MCF 10A (cell line): ENCODE measurements at regions not wholly inside any gene's neighbourhood (a gene's known extent, or its start where the extent isn't known, plus 50 kb on each side); places are given as distances from the start of the nearest gene placed in this dataset.

Source experiments
- BruUV-seq: library from RNA; stranded (reverse); fragments of 400-500 nt; replicated peaks from 2 replicates; lab custom pipeline; 2021; lab: Mats Ljungman, UMichigan
- CTCF ChIA-PET: fragments of 300-600 bp; sonication (Branson Sonifier 250); formaldehyde crosslinking; extraction: SDS; loops from one replicate; lab custom pipeline; 2021; ENCODE audit warnings: antibody characterized with exemption, inconsistent platforms; lab: Yijun Ruan, JAX
- POLR2A ChIA-PET: fragments of 300-600, 350-650 bp; sonication (Branson Sonifier 250); formaldehyde crosslinking; extraction: SDS; loops from one replicate; lab custom pipeline; 2020; ENCODE audit warnings: antibody characterized with exemption, inconsistent platforms; lab: Yijun Ruan, JAX
- DNase-seq: peaks from one replicate; pipeline ENCODE4 v3.0.0-alpha.2; 2018; ENCODE audit not compliant: unreplicated experiment
- H3K27ac Mint-ChIP-seq: one replicate; pipeline ENCODE4 v1.8.0; 2022; ENCODE audit warnings: mild to moderate bottlenecking, low read depth, mixed read lengths; ENCODE audit not compliant: unreplicated experiment
- H3K27me3 Mint-ChIP-seq: one replicate; pipeline ENCODE4 v1.8.0; 2022; ENCODE audit warnings: mixed read lengths; ENCODE audit not compliant: insufficient read depth, unreplicated experiment
- H3K36me3 Mint-ChIP-seq: one replicate; pipeline ENCODE4 v1.8.0; 2022; ENCODE audit warnings: mild to moderate bottlenecking, moderate library complexity, mixed read lengths; ENCODE audit not compliant: insufficient read depth, unreplicated experiment
- H3K4me1 Mint-ChIP-seq: one replicate; pipeline ENCODE4 v1.8.0; 2022; ENCODE audit warnings: mixed read lengths; ENCODE audit not compliant: insufficient read depth, unreplicated experiment
- H3K4me3 Mint-ChIP-seq: one replicate; pipeline ENCODE4 v1.8.0; 2022; ENCODE audit warnings: mild to moderate bottlenecking, moderate library complexity, mixed read lengths; ENCODE audit not compliant: unreplicated experiment
- H3K9me3 Mint-ChIP-seq: one replicate; pipeline ENCODE4 v1.8.0; 2022; ENCODE audit warnings: mixed read lengths; ENCODE audit not compliant: unreplicated experiment
- intact Hi-C: fragments of 100-400 bp; cut with micrococcal nuclease; formaldehyde crosslinking; loops from 2 replicates; pipeline ENCODE4 v1.14.1; 2022
- TF ChIP-seq, protein P1 (sequence below): fragments of 200-600 bp; IDR thresholded peaks from one replicate; pipeline ENCODE4 v1.8.0; 2022; ENCODE audit warnings: antibody characterized with exemption, mild to moderate bottlenecking; ENCODE audit not compliant: unreplicated experiment

DNA sequence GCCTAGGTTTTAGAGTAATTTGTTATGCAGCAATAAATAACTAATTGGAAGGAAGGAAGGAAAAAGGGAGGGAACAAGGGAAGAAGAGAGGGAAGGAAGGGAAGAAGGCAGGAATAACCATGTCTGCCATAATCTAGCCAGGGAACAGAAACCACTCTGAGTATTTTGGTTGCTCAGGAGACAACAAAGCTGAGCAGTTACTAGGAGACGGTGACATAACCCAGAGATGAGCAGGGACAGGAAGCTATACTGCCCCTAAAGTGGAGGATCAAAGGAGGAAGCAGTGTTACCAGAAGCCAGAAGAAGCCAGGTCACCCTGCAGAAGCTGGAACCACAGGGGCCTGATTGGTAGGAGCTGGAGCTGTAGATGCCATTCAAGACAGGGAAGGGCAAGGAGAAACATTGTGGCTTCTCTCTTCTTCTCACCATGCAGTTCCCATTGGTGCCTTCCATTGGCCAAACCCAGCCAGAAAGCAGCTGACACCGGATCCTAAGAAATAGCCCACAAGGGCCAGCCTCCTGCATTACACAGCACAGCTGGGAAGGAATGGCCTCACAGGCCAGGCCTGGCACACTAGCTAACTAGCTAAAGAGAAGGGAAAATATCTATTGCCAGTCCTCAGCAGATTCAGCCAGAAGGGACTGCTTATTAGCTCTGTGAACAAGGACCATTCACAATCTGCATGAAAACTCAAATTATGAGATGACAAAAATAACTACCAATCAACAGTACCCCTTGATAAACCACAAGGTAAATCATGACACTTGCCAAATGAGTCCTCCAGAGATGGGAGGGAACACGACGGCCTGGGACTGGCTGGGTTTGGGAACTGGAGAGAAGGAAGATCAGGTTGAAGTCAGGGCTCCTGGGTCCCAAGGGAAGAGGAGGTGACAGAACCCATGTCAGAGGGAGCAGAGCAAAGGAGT is 184.5 kb upstream of the NFE2L3 start:
- DNase-seq, result no peak
- H3K4me3 Mint-ChIP-seq, result no peak overlapping the region
- intact Hi-C loops, result no loop called here
- H3K27me3 Mint-ChIP-seq, result peaks cover 9% of the 10 kb centered on the region
- peaks cover 15% of the 10 kb centered on the region for H3K4me1 Mint-ChIP-seq
- no peak overlapping the region for H3K27ac Mint-ChIP-seq
- ChIA-PET CTCF (no interaction called here), POLR2A (no interaction called here)
- BruUV-seq, result no TSS peak
- H3K36me3 Mint-ChIP-seq, result peaks cover 2% of the 10 kb centered on the region
- TF ChIP-seq, protein P1, sequence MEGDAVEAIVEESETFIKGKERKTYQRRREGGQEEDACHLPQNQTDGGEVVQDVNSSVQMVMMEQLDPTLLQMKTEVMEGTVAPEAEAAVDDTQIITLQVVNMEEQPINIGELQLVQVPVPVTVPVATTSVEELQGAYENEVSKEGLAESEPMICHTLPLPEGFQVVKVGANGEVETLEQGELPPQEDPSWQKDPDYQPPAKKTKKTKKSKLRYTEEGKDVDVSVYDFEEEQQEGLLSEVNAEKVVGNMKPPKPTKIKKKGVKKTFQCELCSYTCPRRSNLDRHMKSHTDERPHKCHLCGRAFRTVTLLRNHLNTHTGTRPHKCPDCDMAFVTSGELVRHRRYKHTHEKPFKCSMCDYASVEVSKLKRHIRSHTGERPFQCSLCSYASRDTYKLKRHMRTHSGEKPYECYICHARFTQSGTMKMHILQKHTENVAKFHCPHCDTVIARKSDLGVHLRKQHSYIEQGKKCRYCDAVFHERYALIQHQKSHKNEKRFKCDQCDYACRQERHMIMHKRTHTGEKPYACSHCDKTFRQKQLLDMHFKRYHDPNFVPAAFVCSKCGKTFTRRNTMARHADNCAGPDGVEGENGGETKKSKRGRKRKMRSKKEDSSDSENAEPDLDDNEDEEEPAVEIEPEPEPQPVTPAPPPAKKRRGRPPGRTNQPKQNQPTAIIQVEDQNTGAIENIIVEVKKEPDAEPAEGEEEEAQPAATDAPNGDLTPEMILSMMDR, result no peak
- no peaks in the 10 kb centered on the region for H3K9me3 Mint-ChIP-seq

DNA sequence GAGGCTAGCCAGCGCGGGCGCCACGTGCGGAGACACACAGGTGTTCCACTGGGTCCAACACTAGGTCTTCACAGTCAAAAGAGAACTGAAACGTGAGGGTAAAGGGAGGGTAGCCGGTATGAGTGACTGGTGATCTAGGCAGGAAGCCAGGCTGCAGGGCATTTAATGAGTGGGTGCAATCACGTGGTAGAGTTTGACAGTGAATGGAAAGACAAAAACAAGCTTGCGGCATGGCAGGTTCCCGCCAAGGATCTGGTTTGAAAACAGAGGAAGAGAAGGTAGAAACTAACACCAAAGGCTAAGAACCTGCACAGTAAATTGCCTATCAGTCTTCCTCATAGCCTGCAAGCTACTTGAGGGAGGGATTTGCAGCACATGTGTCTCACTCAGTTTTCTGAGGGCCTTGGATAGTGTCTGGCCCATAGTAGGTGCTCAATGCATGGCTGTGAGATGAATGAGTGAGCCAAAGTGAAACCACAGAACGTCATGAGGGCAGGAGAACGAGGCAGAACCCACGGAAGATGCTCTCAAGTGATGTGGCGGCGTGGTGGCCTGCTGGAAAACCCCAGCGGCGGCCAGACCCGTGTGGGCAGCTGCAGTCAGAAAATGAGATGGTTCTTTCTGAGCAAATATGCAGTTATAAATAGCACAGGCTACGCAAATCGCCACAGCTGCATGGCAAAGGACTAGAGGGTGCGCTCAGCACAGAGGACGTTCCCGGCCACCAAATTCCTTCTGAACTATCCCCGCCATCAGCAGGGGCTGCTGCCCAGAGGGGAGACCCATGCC is 183.6 kb upstream of the NFE2L3 start:
- TF ChIP-seq, protein P1, result no peak
- BruUV-seq, result no TSS peak
- peaks cover 14% of the 10 kb centered on the region for H3K27me3 Mint-ChIP-seq
- no peaks in the 10 kb centered on the region for H3K9me3 Mint-ChIP-seq
- ChIA-PET POLR2A (no interaction called here), CTCF (no interaction called here)
- no peak overlapping the region for H3K27ac Mint-ChIP-seq
- DNase-seq, result peak; percentile 36
- no peak overlapping the region for H3K4me3 Mint-ChIP-seq
- no peaks in the 10 kb centered on the region for H3K36me3 Mint-ChIP-seq
- H3K4me1 Mint-ChIP-seq, result peaks cover 15% of the 10 kb centered on the region
- intact Hi-C loops, result no loop called here

DNA sequence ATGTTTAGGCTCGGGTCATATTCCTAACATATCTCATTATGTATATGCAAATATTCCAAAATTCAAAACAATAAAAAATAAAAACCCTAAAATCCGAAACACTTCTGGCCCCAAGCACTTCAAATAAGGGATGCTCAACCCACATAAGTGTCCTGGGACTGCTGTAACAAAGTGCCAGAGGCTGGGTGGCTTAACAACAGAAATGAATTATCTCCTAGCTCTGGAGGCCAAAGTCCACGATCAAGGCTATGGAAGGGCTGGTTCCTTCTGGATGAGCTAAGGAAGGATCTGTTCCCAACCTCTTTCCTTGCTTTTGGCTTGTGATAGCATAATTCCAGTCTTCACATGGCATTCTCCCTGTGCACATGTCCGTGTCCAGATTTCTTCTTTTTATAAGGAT is 181.6 kb upstream of the NFE2L3 start:
- TF ChIP-seq, protein P1, result no peak
- no TSS peak for BruUV-seq
- H3K36me3 Mint-ChIP-seq, result no peaks in the 10 kb centered on the region
- DNase-seq, result no peak
- no peak overlapping the region for H3K4me3 Mint-ChIP-seq
- H3K27me3 Mint-ChIP-seq, result peaks cover 18% of the 10 kb centered on the region
- ChIA-PET POLR2A (no interaction called here), CTCF (no interaction called here)
- no peak overlapping the region for H3K27ac Mint-ChIP-seq
- intact Hi-C loops, result no loop called here
- peaks cover 7% of the 10 kb centered on the region for H3K4me1 Mint-ChIP-seq
- no peaks in the 10 kb centered on the region for H3K9me3 Mint-ChIP-seq

DNA sequence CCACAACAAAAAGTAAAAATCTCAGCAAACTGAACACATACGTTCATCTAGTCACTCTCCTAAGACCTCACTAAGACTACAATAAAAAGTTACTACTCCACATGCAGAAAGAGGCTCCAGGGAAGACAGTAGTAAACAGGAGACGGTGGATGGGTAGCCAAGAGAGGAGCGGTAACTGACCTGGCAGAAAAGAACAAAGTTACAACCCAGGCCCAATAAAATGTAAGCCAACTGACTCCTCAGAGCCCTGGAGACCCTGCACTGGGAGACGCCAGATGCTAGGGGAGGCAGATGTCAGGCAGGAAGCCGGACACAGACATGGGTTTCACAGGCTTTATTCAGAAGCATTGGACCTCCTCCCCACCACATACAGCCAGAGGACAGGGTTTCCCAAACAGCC is 181.1 kb upstream of the NFE2L3 start:
- no peaks in the 10 kb centered on the region for H3K36me3 Mint-ChIP-seq
- no peak overlapping the region for H3K4me3 Mint-ChIP-seq
- TF ChIP-seq, protein P1, result no peak
- peaks cover 2% of the 10 kb centered on the region for H3K4me1 Mint-ChIP-seq
- H3K27ac Mint-ChIP-seq, result no peak overlapping the region
- peaks cover 18% of the 10 kb centered on the region for H3K27me3 Mint-ChIP-seq
- no peak for DNase-seq
- CTCF ChIA-PET, result no interaction called here
- intact Hi-C loops, result no loop called here
- no TSS peak for BruUV-seq
- POLR2A ChIA-PET, result interaction anchor here (0.6 kb wide), 1 partner anchor 9 kb away, joined by 3 read pairs; no protein-coding TSS in a partner anchor
- H3K9me3 Mint-ChIP-seq, result no peaks in the 10 kb centered on the region
